CD4-positive, alpha-beta T cell treated with Interleukin-17A for 1 hour (primary cell): ENCODE measurements at regions not wholly inside any gene's neighbourhood (a gene's known extent, or its start where the extent isn't known, plus 50 kb on each side); places are given as distances from the start of the nearest gene placed in this dataset.

ENCODE experiments used
- DNase-seq: peaks from one replicate; pipeline ENCODE4 v3.0.0-alpha.2; 2020

DNA sequence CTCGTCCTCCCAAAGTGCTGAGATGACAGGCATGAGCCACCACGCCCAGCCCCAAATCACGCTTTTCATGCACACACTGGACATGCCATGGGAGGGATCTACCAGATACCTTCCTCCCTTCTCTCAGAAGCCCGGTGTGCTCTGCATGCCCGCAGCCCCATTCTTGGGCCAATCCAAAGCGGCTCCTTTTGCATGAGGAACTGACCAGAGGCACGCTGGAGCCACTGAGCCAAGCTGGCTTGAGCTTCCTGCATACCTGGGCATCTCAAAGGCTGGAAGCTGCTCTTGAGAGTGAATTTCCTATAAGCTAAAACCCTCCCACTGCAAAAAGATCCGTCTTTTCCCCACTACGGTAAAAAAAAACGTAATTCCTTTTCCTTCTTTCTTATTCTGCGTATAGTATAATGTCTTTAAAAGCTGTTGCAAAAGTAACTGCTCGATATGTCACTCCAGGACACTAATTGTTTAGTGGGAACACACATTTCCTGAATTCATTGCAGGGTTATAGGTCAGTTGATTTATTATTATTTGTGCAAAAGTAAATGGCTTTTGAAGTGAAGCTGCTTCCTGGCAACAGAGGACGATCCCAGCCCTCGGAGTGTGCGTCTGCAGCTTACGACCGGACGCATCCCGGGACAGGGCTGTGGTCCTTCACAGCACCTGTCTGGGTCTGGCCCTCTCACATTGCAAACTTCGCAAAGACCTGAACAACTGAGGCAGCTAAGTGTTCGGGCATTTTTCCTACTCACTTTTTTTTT is 61.8 kb upstream of the ETS2 start:
- DNase-seq: no peak

DNA sequence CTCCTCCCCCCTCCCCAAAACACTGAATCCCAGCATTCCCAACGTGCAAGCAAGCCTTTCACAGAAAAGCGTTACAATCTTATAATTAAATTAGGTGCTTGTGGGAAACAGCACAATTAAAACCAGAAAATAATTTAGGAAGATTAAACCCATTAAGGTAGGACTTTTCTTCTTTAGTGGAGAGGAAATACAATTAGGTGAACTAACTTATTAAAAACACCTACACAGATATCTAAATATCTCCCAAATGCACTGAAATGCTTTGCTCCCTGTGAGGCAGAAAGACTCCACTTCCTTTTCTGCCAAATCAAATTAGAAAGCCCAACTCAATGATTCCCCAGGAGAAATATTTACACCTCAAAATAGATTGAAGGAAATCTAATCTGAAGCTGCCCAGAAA is 60.9 kb upstream of the ETS2 start:
- DNase-seq: no peak

DNA sequence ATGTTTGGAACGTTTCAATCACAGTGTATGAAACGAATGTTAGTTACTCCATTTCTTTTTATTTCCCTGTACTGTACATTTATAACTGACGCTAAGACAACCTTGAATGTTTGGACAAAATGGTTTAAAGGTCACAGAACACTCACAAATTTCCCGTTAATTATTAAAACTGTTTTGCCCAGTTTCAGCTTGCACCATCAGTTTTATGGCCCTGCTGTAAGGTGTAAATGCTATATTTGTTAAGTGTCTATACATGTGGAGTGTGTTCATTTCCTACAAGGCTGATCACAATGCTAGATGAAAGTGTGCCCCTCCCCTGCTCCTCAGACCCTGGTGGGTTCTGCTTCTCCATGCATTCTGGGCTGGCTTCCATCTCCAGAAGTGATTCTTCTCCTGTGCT is 57.9 kb upstream of the ETS2 start:
- no peak for DNase-seq

DNA sequence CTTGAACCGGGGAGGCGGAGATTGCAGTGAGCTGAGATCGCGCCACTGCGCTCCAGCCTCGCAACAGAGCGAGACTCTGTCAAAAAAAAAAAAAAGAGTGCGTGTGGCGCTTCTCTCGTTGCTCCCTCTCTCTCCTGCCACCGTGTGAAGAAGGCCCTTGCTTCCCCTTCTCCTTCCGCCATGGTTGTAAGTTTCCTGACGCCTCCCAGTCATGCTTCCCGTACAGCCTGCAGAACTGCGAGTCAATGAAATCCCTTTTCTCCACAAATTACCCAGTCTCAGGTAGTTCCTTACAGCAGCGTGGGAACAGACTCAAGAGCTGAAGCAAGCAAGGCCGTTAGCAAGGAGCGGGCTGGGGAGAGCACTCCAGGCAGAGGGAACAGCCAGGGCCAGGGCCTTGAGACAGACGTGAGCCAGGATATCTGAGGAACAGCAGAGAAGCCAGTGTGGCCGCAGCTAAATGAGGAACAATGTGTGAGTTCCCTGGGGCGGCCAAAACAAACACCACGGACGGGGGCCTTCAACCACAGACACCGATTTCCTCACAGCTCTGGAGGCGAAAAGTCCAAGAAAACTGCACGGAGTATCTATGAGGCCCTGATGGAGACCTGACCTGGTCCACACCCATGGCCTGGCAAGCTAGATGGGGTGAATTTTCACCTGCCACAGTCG is 54.2 kb upstream of the ETS2 start:
- DNase-seq: peak; percentile 12

DNA sequence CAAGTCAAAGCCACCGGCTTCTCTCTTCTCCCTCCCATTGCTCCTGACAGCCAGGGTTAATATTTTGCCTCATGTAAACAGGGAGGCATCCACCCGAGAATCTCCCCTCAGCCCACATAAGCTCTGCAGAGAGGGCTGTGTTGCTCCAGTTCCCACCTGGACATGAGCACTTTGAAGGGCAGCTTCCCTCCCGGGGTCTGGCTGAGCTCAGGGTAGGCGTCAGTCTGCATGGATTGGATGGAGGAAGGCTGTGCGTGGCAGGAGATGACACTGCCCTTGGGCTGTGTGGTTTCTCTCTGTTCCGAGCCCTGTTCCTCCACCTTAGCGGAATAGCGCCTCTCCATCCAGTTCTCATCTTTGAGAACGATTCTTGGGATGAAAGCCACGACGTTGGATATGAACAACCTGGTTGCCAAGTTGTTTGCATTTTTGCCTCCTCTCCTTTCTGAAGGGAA is 53.7 kb upstream of the ETS2 start:
- no peak for DNase-seq

DNA sequence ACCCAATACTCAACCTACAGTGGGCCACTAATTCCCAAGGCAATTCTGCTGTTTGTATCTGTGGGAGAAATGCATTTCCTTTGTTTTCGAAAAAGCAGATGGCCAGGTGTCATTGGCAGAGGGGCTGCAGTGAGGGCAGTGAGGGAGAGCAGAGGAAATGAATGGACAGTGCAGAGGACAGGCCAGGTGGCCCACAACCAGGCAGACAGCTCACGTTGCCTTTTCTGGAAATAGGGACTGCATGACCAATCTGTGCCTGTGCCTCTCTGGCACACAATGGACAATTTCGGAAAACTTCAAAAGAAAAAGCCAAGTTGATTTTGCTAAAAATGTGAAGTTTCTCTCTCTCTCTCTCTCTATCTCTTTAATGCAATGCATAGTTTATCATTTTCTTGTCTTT is 52.6 kb upstream of the ETS2 start:
- DNase-seq: no peak

DNA sequence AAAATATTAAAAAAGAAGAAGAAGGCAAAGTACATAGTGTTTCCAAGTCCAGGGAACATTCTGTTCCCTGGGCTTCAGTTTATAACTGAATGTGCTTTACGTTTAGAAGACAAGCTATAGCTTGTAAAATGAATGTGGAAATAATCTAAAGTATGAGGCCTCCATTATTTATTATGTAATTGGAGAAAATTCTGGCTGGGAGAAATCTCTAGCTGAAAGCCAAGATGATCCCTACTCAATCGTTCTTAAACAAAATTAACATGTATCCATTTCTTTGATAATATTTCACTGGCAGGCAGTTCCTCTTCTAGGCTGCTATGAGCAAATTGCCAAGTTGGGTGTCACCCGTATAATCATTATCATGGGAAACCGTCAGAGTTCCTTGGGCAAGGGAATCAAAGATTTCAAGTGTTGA is 52.2 kb upstream of the ETS2 start:
- no peak for DNase-seq
